Esophagus squamous epithelium (tissue), 5 donors: ENCODE measurements at regions not wholly inside any gene's neighbourhood (a gene's known extent, or its start where the extent isn't known, plus 50 kb on each side); places are given as distances from the start of the nearest gene placed in this dataset.

Source experiments
- DNase-seq: peaks from one replicate; lab custom pipeline; 2025; lab: John Stamatoyannopoulos, UW
- H3K27ac ChIP-seq, 4 donors: fragments of 200-600 bp; sonication (generic); one replicate each; pipeline ENCODE4 v1.5.1; 2016 to 2019; ENCODE audit warnings: mild to moderate bottlenecking in 1 of 4
- H3K27me3 ChIP-seq, 4 donors: fragments of 200-600 bp; sonication (generic); 1 replicate in 3 of 4; 2 replicates in 1 of 4; pipeline versions ENCODE4 v1.5.1 to v1.6.0; 2017 to 2021; ENCODE audit warnings: antibody characterized with exemption in 1 of 4
- H3K36me3 ChIP-seq, 3 donors: fragments of 200-600 bp; sonication (generic); one replicate each; pipeline ENCODE4 v1.5.1; 2016 to 2019
- H3K4me1 ChIP-seq, 3 donors: fragments of 200-600 bp; sonication (generic); one replicate each; pipeline ENCODE4 v1.5.1; 2017 to 2019
- H3K4me3 ChIP-seq, 4 donors: fragments of 200-600 bp; sonication (generic); 1 replicate in 3 of 4; 2 replicates in 1 of 4; pipeline ENCODE4 v1.5.1; 2016 to 2019; ENCODE audit warnings: mild to moderate bottlenecking in 2 of 4, moderate library complexity in 1 of 4
- H3K9me3 ChIP-seq, 3 donors: fragments of 200-600 bp; sonication (generic); one replicate each; pipeline ENCODE4 v1.5.1; 2016 to 2019
- CTCF ChIP-seq, 6 experiments: fragments of 450-650 bp in 4 of 6; fragments of 200-600 bp in 2 of 6; sonication (generic) in 2 of 6; IDR thresholded peaks; one replicate each; pipeline ENCODE4 v1.5.1; 2016 to 2019; ENCODE audit warnings: antibody characterized with exemption in 6 of 6, mild to moderate bottlenecking in 4 of 6, moderate library complexity in 4 of 6
- POLR2A ChIP-seq, 4 donors: fragments of 450-650 bp; IDR thresholded peaks; one replicate each; pipeline ENCODE4 v1.6.1; 2017; ENCODE audit warnings: antibody characterized with exemption in 4 of 4, mild to moderate bottlenecking in 4 of 4, moderate library complexity in 3 of 4
- WGBS, 2 donors: methylation state at CpG; one replicate each; pipeline ENCODE4 v1.1.5; 2018; 5-methylcytosine and 5-hydroxymethylcytosine counted together
- intact Hi-C: fragments of 100-400 bp; cut with DNase I; formaldehyde crosslinking; loops from one replicate; pipeline ENCODE4 v1.15.0; 2022
- donor health status: DM: yes; HTN: yes; CAD: no.

DNA sequence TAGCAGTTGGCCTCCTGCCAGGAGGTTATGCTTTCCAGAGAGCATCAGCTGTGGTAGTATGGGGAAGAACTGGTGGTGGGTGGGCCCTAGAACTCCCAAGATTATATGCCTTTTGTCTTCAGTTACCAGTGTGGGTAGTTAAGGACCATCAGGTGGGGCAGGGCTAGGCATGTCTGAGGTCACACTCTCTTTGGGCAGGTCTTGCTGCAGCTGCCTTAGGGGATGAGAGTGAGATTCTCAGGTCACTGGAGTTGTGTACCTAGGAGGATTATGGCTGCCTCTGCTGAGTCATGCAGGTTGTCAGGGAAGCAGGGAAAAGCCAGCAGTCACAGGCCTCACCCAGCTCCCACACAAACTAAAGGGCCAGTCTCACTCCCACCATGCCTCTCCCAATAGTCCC lies 172.9 kb upstream of the GYPA start:
- peak overlapping the region in 1 of 4 donors; percentile 48 for H3K27ac ChIP-seq
- no peak overlapping the region for H3K4me3 ChIP-seq
- no peaks in the 10 kb centered on the region for H3K36me3 ChIP-seq
- intact Hi-C loops = no loop called here
- peaks cover 0 to 25% (median 8%) of the 10 kb centered on the region in 3 donors for H3K9me3 ChIP-seq
- H3K27me3 ChIP-seq = no peaks in the 10 kb centered on the region
- peaks cover 0 to 3% (median 0%) of the 10 kb centered on the region in 3 donors for H3K4me1 ChIP-seq
- TF ChIP-seq CTCF (IDR thresholded peaks at IDR 0.05) = no peak
- no peak for TF ChIP-seq POLR2A (IDR thresholded peaks at IDR 0.05)
- DNase-seq = no peak

- no peaks in the 10 kb centered on the region for H3K36me3 ChIP-seq
- H3K4me3 ChIP-seq = no peak overlapping the region
- peaks cover 0 to 3% (median 0%) of the 10 kb centered on the region in 3 donors for H3K4me1 ChIP-seq
- 54 to 69% methylated on average over 1 of the region's 1 CpG for WGBS, 2 donors
- DNase-seq = no peak
- intact Hi-C loops = no loop called here
- peaks cover 0 to 25% (median 8%) of the 10 kb centered on the region in 3 donors for H3K9me3 ChIP-seq
- no peak for TF ChIP-seq CTCF (IDR thresholded peaks at IDR 0.05)
- no peak for TF ChIP-seq POLR2A (IDR thresholded peaks at IDR 0.05)
- H3K27ac ChIP-seq = no peak overlapping the region
- H3K27me3 ChIP-seq = no peaks in the 10 kb centered on the region
Observed at GRCh38 chr4:144316869-144317268, 176.4 kb upstream of the GYPA start.

- intact Hi-C loops = no loop called here
- no peaks in the 10 kb centered on the region for H3K4me1 ChIP-seq
- H3K9me3 ChIP-seq = peaks cover 0 to 19% (median 8%) of the 10 kb centered on the region in 3 donors
- H3K27me3 ChIP-seq = no peaks in the 10 kb centered on the region
- TF ChIP-seq POLR2A (IDR thresholded peaks at IDR 0.05) = no peak
- TF ChIP-seq CTCF (IDR thresholded peaks at IDR 0.05) = no peak
- H3K27ac ChIP-seq = no peak overlapping the region
- H3K36me3 ChIP-seq = no peaks in the 10 kb centered on the region
- DNase-seq = no peak
- WGBS, 2 donors = 63 to 64% methylated on average over 3 of the region's 3 CpGs
- no peak overlapping the region for H3K4me3 ChIP-seq
Observed at GRCh38 chr4:144318797-144319196, 178.3 kb upstream of the GYPA start.

DNA sequence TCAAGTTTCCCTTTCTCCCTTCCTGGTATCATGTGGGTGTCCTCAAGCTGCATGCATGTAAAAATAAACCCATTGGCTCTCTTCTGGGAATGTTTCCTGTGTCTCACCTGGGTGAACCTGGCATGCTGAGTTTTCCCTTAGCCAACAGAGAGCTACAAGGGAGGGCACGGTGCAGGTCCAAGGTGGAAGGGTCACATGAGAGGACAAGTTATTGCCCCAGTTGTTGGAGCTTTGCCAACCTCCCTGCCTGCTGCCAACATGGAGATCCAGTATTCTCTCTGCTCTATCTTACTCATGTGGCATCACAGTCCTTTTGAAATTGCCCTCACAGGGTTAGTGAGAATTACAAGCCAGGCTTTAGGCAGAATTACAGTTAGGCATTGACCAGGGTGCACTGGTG lies 196.1 kb upstream of the GYPA start:
- 33 to 38% methylated on average over 1 of the region's 1 CpG for WGBS, 2 donors
- TF ChIP-seq POLR2A (IDR thresholded peaks at IDR 0.05) = no peak
- no peak for TF ChIP-seq CTCF (IDR thresholded peaks at IDR 0.05)
- no peaks in the 10 kb centered on the region for H3K9me3 ChIP-seq
- intact Hi-C loops = no loop called here
- no peak for DNase-seq
- H3K36me3 ChIP-seq = no peaks in the 10 kb centered on the region
- H3K27ac ChIP-seq = no peak overlapping the region
- no peaks in the 10 kb centered on the region for H3K4me1 ChIP-seq
- no peaks in the 10 kb centered on the region for H3K27me3 ChIP-seq
- H3K4me3 ChIP-seq = no peak overlapping the region

DNA sequence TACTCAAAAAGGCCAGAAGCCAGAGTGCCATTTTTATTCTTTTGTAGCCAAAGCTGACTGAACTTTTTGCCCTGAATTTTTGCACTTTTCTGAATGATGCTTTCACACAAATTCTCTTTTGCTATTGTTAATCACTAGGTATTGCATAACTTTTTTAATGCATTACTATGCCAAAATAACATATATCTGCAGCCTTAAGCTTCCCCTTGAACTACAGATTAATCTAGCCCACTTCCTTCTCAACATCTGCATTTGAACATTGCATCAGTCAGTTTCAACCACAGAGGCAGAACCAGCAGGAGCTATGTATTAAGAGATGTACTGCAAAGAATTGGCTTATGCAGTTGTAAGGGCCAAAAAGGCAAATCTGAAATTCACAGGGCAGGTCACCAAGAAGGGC lies 197.6 kb upstream of the GYPA start:
- TF ChIP-seq POLR2A (IDR thresholded peaks at IDR 0.05) (no peak), CTCF (IDR thresholded peaks at IDR 0.05) (no peak)
- intact Hi-C loops = no loop called here
- H3K4me3 ChIP-seq = no peak overlapping the region

More for the DNA sequence above, 197.6 kb upstream of the GYPA start:
- no peaks in the 10 kb centered on the region for H3K27me3 ChIP-seq
- no peak for DNase-seq
- H3K4me1 ChIP-seq = no peaks in the 10 kb centered on the region
- no peak overlapping the region for H3K27ac ChIP-seq
- no peaks in the 10 kb centered on the region for H3K36me3 ChIP-seq
- no peaks in the 10 kb centered on the region for H3K9me3 ChIP-seq
